Mesothelial cell of epicardium (in vitro differentiated cells): ENCODE measurements at regions not wholly inside any gene's neighbourhood (a gene's known extent, or its start where the extent isn't known, plus 50 kb on each side); places are given as distances from the start of the nearest gene placed in this dataset.

Experiments
- DNase-seq, 2 experiments: peaks; one replicate each; pipeline ENCODE4 v3.0.0; 2021; ENCODE audit warnings: low spot score in 2 of 2; ENCODE audit not compliant: unreplicated experiment in 2 of 2
- H3K27ac Mint-ChIP-seq: 2 replicates; pipeline ENCODE4 v1.8.0; 2021; ENCODE audit warnings: mixed read lengths
- H3K27me3 Mint-ChIP-seq: 2 replicates; pipeline ENCODE4 v1.8.0; 2021; ENCODE audit warnings: low read depth, mixed read lengths
- H3K36me3 Mint-ChIP-seq: 2 replicates; pipeline ENCODE4 v1.8.0; 2021; ENCODE audit warnings: mixed read lengths
- H3K4me1 Mint-ChIP-seq: 2 replicates; pipeline ENCODE4 v1.8.0; 2021; ENCODE audit warnings: mixed read lengths
- H3K4me3 Mint-ChIP-seq: 2 replicates; pipeline ENCODE4 v1.8.0; 2021; ENCODE audit warnings: mild to moderate bottlenecking, moderate library complexity, mixed read lengths
- H3K9me3 Mint-ChIP-seq: 2 replicates; pipeline ENCODE4 v1.8.0; 2021; ENCODE audit warnings: mixed read lengths
- TF ChIP-seq, protein P1 (sequence below): fragments of 200-600 bp; sonication (generic); IDR thresholded peaks from one replicate; pipeline ENCODE4 v1.5.0; 2021; ENCODE audit warnings: antibody characterized with exemption; ENCODE audit not compliant: unreplicated experiment

DNA sequence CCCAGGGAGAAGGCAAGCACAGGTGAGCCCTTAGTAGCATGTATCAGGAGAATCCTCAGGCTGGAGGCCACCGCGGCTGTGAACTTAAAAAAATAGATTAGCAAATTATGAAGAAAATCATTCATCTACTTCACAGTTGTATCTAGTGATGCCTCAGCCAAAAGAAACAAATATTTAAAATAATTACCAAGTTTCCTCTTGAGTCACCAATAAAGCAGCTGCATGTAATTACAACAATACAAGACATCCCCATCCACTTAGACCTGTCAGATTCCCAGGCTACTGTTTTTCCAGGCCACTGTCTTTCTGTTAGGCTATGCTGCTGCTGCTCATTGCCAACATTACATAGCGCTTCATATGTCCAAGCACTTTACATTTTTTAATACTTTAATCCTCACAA, 54.6 kb upstream of the PHLPP1 start:
- Mint-ChIP-seq H3K27me3 (no peaks in the 10 kb centered on the region), H3K4me3 (no peak overlapping the region), H3K9me3 (peaks cover 7% of the 10 kb centered on the region), H3K4me1 (peaks cover 10% of the 10 kb centered on the region), H3K27ac (no peak overlapping the region), H3K36me3 (no peaks in the 10 kb centered on the region)
- TF ChIP-seq, protein P1, sequence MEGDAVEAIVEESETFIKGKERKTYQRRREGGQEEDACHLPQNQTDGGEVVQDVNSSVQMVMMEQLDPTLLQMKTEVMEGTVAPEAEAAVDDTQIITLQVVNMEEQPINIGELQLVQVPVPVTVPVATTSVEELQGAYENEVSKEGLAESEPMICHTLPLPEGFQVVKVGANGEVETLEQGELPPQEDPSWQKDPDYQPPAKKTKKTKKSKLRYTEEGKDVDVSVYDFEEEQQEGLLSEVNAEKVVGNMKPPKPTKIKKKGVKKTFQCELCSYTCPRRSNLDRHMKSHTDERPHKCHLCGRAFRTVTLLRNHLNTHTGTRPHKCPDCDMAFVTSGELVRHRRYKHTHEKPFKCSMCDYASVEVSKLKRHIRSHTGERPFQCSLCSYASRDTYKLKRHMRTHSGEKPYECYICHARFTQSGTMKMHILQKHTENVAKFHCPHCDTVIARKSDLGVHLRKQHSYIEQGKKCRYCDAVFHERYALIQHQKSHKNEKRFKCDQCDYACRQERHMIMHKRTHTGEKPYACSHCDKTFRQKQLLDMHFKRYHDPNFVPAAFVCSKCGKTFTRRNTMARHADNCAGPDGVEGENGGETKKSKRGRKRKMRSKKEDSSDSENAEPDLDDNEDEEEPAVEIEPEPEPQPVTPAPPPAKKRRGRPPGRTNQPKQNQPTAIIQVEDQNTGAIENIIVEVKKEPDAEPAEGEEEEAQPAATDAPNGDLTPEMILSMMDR, result no peak
- no peak for DNase-seq

DNA sequence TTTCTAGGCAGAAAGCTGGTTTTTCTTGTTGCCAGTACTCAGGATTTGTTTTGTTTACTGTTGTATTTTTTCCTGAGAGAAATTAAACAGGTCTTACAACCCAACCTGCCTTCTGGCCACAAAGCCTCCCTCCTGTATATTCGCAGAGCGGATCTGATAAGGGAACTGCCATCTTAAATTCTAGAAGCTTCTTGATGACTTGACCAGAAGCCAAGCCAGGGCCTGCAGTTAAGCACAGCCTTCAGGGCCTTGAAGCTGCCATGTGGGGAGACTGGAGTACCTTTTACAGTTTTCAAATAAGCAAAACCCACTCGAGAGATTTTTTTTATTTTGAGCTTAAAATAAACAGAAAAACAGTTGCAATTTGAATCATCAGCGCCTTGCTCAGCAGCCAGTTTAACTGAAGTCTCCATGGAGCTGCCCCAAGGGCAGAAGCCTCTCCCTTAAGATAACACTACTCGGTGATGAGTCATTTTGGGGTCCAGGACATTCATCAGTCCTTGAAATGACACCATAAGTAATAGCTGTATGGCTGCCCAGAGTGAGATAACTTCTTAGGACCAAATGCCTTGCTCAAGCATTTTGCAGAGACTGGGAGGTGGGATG, 51.5 kb upstream of the PHLPP1 start:
- H3K9me3 Mint-ChIP-seq, result peaks cover 3% of the 10 kb centered on the region
- no peak for DNase-seq
- peak overlapping the region; percentile 61 for H3K27ac Mint-ChIP-seq
- no peaks in the 10 kb centered on the region for H3K27me3 Mint-ChIP-seq
- peaks cover 10% of the 10 kb centered on the region for H3K4me1 Mint-ChIP-seq
- TF ChIP-seq, protein P1, result no peak
- no peak overlapping the region for H3K4me3 Mint-ChIP-seq
- H3K36me3 Mint-ChIP-seq, result no peaks in the 10 kb centered on the region

DNA sequence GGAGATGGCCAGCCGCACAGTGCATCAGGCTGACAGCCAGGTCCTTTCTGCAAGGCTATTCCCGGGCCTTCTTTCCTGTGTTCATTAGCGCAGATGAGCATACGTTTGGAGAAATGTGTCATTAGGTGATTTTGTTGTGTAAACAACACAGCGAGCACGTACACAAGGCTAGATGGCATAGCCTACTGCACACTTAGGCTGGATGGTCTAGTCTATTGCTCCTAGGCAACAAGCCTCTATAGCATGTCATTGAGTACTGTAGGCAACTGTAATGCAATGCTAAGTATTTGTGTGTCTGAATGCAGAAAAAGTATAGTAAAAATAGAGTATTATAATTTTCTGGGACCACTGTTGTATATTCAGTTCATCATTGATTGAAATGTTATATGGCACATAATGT, 50.9 kb upstream of the PHLPP1 start:
- TF ChIP-seq, protein P1, result no peak
- Mint-ChIP-seq H3K36me3 (no peaks in the 10 kb centered on the region), H3K27me3 (no peaks in the 10 kb centered on the region), H3K4me3 (no peak overlapping the region), H3K9me3 (peaks cover 2% of the 10 kb centered on the region), H3K4me1 (peaks cover 10% of the 10 kb centered on the region), H3K27ac (no peak overlapping the region)
- DNase-seq, result no peak

DNA sequence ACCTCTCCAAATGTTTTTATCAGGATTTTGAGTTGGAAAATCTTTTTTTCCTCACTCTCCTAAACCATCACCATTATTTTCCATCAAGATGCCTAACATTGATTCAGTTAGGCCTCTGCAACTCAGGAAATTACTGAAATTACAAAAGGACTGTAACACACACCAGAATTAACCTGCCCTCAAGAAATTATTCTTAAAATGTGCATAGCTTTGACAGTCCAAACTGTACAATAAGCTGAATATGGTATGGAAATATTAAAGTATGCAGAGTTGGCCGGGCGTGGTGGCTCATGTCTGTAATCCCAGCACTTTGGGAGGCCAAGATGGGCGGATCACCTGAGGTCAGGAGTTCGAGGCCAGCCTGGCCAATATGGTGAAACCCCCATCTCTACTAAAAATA, 50.2 kb upstream of the PHLPP1 start:
- TF ChIP-seq, protein P1, result no peak
- Mint-ChIP-seq H3K27ac (no peak overlapping the region), H3K4me1 (peaks cover 10% of the 10 kb centered on the region), H3K4me3 (no peak overlapping the region), H3K9me3 (peaks cover 10% of the 10 kb centered on the region), H3K36me3 (no peaks in the 10 kb centered on the region), H3K27me3 (no peaks in the 10 kb centered on the region)
- no peak for DNase-seq
